A673 (cell line): ENCODE measurements at regions not wholly inside any gene's neighbourhood (a gene's known extent, or its start where the extent isn't known, plus 50 kb on each side); places are given as distances from the start of the nearest gene placed in this dataset.

ENCODE experiments used
- CTCF ChIP-seq: fragments of 300-800, 200-600 bp; sonication (generic); conservative IDR thresholded peaks from 2 replicates; pipeline ENCODE4 v1.5.1; 2017; ENCODE audit warnings: low read depth, mild to moderate bottlenecking, antibody characterized with exemption, low read length, moderate library complexity, mixed read lengths
- EZH2 ChIP-seq: fragments of 200-600 bp; sonication (generic); IDR thresholded peaks from 2 replicates; pipeline ENCODE4 v1.6.1; 2017; ENCODE audit warnings: borderline replicate concordance, low read depth, mild to moderate bottlenecking, mixed read lengths, antibody characterized with exemption, low read length; ENCODE audit not compliant: poor library complexity, severe bottlenecking

GRCh38 chr18:37847544-37847943, 281.9 kb upstream of the CELF4 start:
- TF ChIP-seq CTCF (no peak), EZH2 (no peak)
